T-cell (primary cell): ENCODE measurements at regions not wholly inside any gene's neighbourhood (a gene's known extent, or its start where the extent isn't known, plus 50 kb on each side); places are given as distances from the start of the nearest gene placed in this dataset.

ENCODE experiments used
- ATAC-seq, 4 experiments: fragments of 200-7000 bp in 3 of 4; fragments of 150-1000 bp in 1 of 4; cut with Tn5 transposase; replicated peaks in 1 of 4; 1 replicate in 3 of 4; 2 replicates in 1 of 4; pipeline ENCODE4 v1.10.0; 2021; ENCODE audit warnings: moderate library complexity in 3 of 4, mild to moderate bottlenecking in 2 of 4, moderate number of reproducible peaks in 1 of 4
- CTCF ChIA-PET, 2 donors: fragments of 300-600 bp; sonication (Branson Sonifier 250); formaldehyde crosslinking; loops; one replicate each; lab custom pipeline; 2022; ENCODE audit warnings: antibody characterized with exemption in 2 of 2; lab: Charles Lee
- POLR2A ChIA-PET, 2 donors: fragments of 300-600 bp; sonication (Branson Sonifier 250); formaldehyde crosslinking; loops; one replicate each; lab custom pipeline; 2022; ENCODE audit warnings: antibody characterized with exemption in 2 of 2; lab: Charles Lee
- DNase-seq, 35 experiments: peaks; one replicate each; pipeline versions ENCODE4 v3.0.0 to v3.0.0-alpha.2; 2013 to 2023
- H3K27ac ChIP-seq: one replicate; pipeline ENCODE4 v1.5.1; 2013; ENCODE audit warnings: low read length
- H3K27me3 ChIP-seq, 2 experiments: replicated peaks in 1 of 2; 1 replicate in 1 of 2; 2 replicates in 1 of 2; pipeline versions ENCODE4 v1.6.1 to v1.7.0; 2013; ENCODE audit warnings: low read length in 1 of 2, mixed read lengths in 1 of 2; ENCODE audit not compliant: control insufficient read depth in 2 of 2, insufficient read depth in 2 of 2; ENCODE audit errors: extremely low read depth in 1 of 2
- H3K36me3 ChIP-seq, 2 donors: 1 replicate in 1 of 2; 2 replicates in 1 of 2; pipeline versions ENCODE4 v1.6.1 to v1.7.0; 2013; ENCODE audit warnings: low read length in 1 of 2; ENCODE audit not compliant: control insufficient read depth in 2 of 2, insufficient read depth in 1 of 2; ENCODE audit errors: extremely low read depth in 1 of 2
- H3K4me1 ChIP-seq, 2 experiments: 1 replicate in 1 of 2; 2 replicates in 1 of 2; pipeline versions ENCODE4 v1.6.1 to v1.7.0; 2013; ENCODE audit warnings: low read length in 2 of 2, mixed read lengths in 1 of 2; ENCODE audit not compliant: insufficient read depth in 2 of 2, control insufficient read depth in 1 of 2; ENCODE audit errors: extremely low read depth in 1 of 2
- H3K4me3 ChIP-seq, 2 donors: 1 replicate in 1 of 2; 2 replicates in 1 of 2; pipeline versions ENCODE4 v1.5.1 to v1.7.0; 2013; ENCODE audit warnings: mild to moderate bottlenecking in 2 of 2, low read length in 1 of 2, moderate library complexity in 1 of 2; ENCODE audit not compliant: control insufficient read depth in 1 of 2; ENCODE audit errors: extremely low read depth in 1 of 2
- H3K9me3 ChIP-seq: 2 replicates; pipeline ENCODE4 v1.7.0; 2013
- H3K27ac Mint-ChIP-seq, 2 donors: one replicate each; pipeline ENCODE4 v1.8.0; 2020 to 2021; ENCODE audit warnings: mild to moderate bottlenecking in 2 of 2, mixed read lengths in 2 of 2
- H3K27me3 Mint-ChIP-seq, 2 donors: one replicate each; pipeline ENCODE4 v1.8.0; 2021 to 2022; ENCODE audit warnings: mixed read lengths in 2 of 2
- H3K36me3 Mint-ChIP-seq: one replicate; pipeline ENCODE4 v1.8.0; 2021; ENCODE audit warnings: mixed read lengths
- H3K4me1 Mint-ChIP-seq, 3 donors: one replicate each; pipeline ENCODE4 v1.8.0; 2020 to 2022; ENCODE audit warnings: mixed read lengths in 3 of 3, mild to moderate bottlenecking in 1 of 3
- H3K4me3 Mint-ChIP-seq, 3 donors: one replicate each; pipeline ENCODE4 v1.8.0; 2020 to 2022; ENCODE audit warnings: mild to moderate bottlenecking in 3 of 3, mixed read lengths in 3 of 3, moderate library complexity in 3 of 3
- H3K9me3 Mint-ChIP-seq, 3 donors: one replicate each; pipeline ENCODE4 v1.8.0; 2020 to 2022; ENCODE audit warnings: mixed read lengths in 3 of 3
- WGBS: methylation state at CpG from one replicate; pipeline ENCODE4 v1.1.5; 2013; ENCODE audit warnings: missing lambda C conversion rate; ENCODE audit not compliant: insufficient coverage; 5-methylcytosine and 5-hydroxymethylcytosine counted together

DNA sequence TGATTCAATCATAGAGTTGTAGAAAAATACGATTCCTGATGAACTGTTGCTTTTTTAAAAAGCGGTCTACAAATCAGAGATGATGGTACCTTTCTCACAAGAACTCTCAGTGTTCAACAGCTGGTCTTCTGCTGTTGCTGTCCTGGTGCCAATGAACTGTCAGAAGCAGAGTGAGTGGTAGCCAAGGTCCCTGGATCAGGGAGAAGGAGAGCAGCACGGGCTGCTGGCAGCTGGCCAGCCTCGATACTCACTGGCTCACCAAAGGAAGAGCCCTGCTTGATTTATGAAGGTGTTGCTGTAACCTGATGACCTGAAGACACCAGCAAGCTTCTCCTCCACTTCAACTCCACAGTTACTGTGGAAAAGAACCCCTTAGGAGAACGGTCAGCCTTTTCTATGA lies 300.8 kb upstream of the SOX11 start:
- CTCF ChIA-PET: no interaction called here
- POLR2A ChIA-PET: no interaction called here
- no peaks in the 10 kb centered on the region for H3K36me3 ChIP-seq
- ATAC-seq: no peak
- Mint-ChIP-seq H3K36me3 (no peaks in the 10 kb centered on the region), H3K27ac (no peak overlapping the region), H3K4me1 (no peaks in the 10 kb centered on the region), H3K27me3 (no peaks in the 10 kb centered on the region), H3K4me3 (no peak overlapping the region), H3K9me3 (peaks cover 2 to 7% (median 6%) of the 10 kb centered on the region in 3 donors)
- WGBS: 20% methylated on average over 1 of the region's 5 CpGs
- no peaks in the 10 kb centered on the region for H3K27me3 ChIP-seq
- H3K27ac ChIP-seq: no peak overlapping the region
- H3K9me3 ChIP-seq: no peaks in the 10 kb centered on the region
- no peaks in the 10 kb centered on the region for H3K4me1 ChIP-seq
- no peak for DNase-seq
- no peak overlapping the region for H3K4me3 ChIP-seq

DNA sequence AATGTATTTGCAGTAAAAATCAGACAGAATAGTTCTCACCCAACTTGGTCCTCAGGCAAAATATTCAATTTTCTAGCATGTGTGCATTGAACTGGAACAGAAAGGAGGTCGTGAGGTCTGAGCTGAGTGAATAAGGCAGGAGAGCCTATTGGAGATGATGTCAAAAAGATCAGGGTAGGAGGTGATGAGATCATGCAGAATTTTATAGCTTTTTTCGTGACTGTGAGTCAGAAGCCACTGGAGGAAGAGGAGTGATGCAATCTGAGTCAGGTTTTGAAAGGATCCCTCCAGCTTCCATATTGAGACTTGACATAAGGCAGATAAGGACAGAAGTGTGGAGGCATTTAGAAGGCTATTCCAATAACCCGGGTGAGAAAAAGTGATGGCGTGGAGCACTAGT lies 299.5 kb upstream of the SOX11 start:
- no peaks in the 10 kb centered on the region for H3K36me3 Mint-ChIP-seq
- H3K27ac Mint-ChIP-seq: no peak overlapping the region
- DNase-seq (no peak), ATAC-seq (no peak)
- ChIA-PET CTCF (no interaction called here), POLR2A (no interaction called here)
- Histone ChIP-seq H3K4me3 (no peak overlapping the region), H3K27me3 (no peaks in the 10 kb centered on the region), H3K9me3 (no peaks in the 10 kb centered on the region), H3K36me3 (no peaks in the 10 kb centered on the region), H3K4me1 (no peaks in the 10 kb centered on the region), H3K27ac (no peak overlapping the region)
- H3K9me3 Mint-ChIP-seq: peaks cover 2 to 11% (median 7%) of the 10 kb centered on the region in 3 donors
- no peaks in the 10 kb centered on the region for H3K27me3 Mint-ChIP-seq
- H3K4me1 Mint-ChIP-seq: no peaks in the 10 kb centered on the region
- no peak overlapping the region for H3K4me3 Mint-ChIP-seq
- 80% methylated on average over 2 of the region's 4 CpGs for WGBS

- POLR2A ChIA-PET: no interaction called here
- Mint-ChIP-seq H3K27me3 (no peaks in the 10 kb centered on the region), H3K27ac (no peak overlapping the region), H3K4me1 (no peaks in the 10 kb centered on the region), H3K4me3 (no peak overlapping the region), H3K9me3 (peaks cover 2 to 9% (median 4%) of the 10 kb centered on the region in 3 donors), H3K36me3 (no peaks in the 10 kb centered on the region)
- Histone ChIP-seq H3K27ac (no peak overlapping the region), H3K27me3 (no peaks in the 10 kb centered on the region), H3K36me3 (no peaks in the 10 kb centered on the region), H3K9me3 (no peaks in the 10 kb centered on the region), H3K4me1 (no peaks in the 10 kb centered on the region), H3K4me3 (no peak overlapping the region)
- no peak for ATAC-seq
- DNase-seq: no peak
- 57% methylated on average over 1 of the region's 2 CpGs for WGBS
- CTCF ChIA-PET: no interaction called here
Measured at GRCh38 chr2:5393474-5393873, 298.7 kb upstream of the SOX11 start.

GRCh38 chr2:5394223-5394622 lies 298.0 kb upstream of the SOX11 start:
- no peak overlapping the region for H3K4me3 ChIP-seq
- ChIA-PET POLR2A (no interaction called here), CTCF (no interaction called here)
- Mint-ChIP-seq H3K27me3 (no peaks in the 10 kb centered on the region), H3K9me3 (peaks cover 2 to 5% (median 4%) of the 10 kb centered on the region in 3 donors), H3K36me3 (no peaks in the 10 kb centered on the region), H3K4me1 (no peaks in the 10 kb centered on the region), H3K4me3 (no peak overlapping the region), H3K27ac (no peak overlapping the region)
- no peak overlapping the region for H3K27ac ChIP-seq
- no peaks in the 10 kb centered on the region for H3K36me3 ChIP-seq
- H3K9me3 ChIP-seq: no peaks in the 10 kb centered on the region
- DNase-seq (no peak), ATAC-seq (no peak)
- no CpG with 5 or more reads among the region's 5 CpGs for WGBS
- no peaks in the 10 kb centered on the region for H3K4me1 ChIP-seq
- no peaks in the 10 kb centered on the region for H3K27me3 ChIP-seq

DNA sequence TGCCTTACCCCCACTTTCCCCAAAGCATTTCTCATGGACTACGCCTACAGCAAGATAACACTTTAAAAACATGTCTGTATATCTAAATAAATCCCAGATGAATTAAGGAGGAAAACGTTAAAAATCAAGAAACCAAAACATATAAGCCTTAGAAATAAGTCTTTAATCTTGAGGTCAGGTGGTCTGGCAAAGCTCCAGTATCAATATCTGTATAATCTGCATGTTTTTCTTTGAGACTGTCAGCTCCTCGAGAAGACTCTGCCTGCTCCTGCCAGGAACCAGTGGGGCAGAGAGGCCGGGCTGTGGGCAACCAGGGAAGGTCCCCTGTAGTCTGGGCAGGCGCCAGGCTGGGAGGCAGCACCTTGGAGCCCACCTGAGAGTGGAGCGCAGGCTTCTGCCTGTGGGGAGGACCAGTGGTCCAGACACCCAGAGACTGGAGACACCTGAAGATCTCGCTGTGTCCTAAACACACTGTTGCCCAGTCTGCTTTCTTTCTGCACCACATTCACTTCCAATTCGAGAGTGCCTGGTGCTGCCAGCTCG lies 291.0 kb upstream of the SOX11 start:
- Mint-ChIP-seq H3K36me3 (no peaks in the 10 kb centered on the region), H3K4me3 (no peak overlapping the region), H3K4me1 (no peaks in the 10 kb centered on the region), H3K9me3 (peaks cover 0 to 11% (median 0%) of the 10 kb centered on the region in 3 donors), H3K27me3 (peaks cover 0 to 3% of the 10 kb centered on the region in 2 donors), H3K27ac (no peak overlapping the region)
- Histone ChIP-seq H3K4me1 (no peaks in the 10 kb centered on the region), H3K4me3 (no peak overlapping the region), H3K27me3 (no peaks in the 10 kb centered on the region), H3K9me3 (no peaks in the 10 kb centered on the region), H3K36me3 (no peaks in the 10 kb centered on the region), H3K27ac (no peak overlapping the region)
- ATAC-seq: no peak
- 76% methylated on average over 6 of the region's 9 CpGs for WGBS
- ChIA-PET POLR2A (no interaction called here), CTCF (interaction anchor here in 1 of 2 donors (1.1 kb wide), 1 partner anchor 12 kb away, joined by 3 read pairs; no protein-coding TSS in a partner anchor)
- DNase-seq: no peak

GRCh38 chr2:5403392-5403791 lies 288.8 kb upstream of the SOX11 start:
- Mint-ChIP-seq H3K9me3 (peaks cover 0 to 5% (median 0%) of the 10 kb centered on the region in 3 donors), H3K4me3 (no peak overlapping the region), H3K27me3 (peaks cover 0 to 3% of the 10 kb centered on the region in 2 donors), H3K36me3 (no peaks in the 10 kb centered on the region), H3K4me1 (no peaks in the 10 kb centered on the region), H3K27ac (no peak overlapping the region)
- DNase-seq (no peak), ATAC-seq (no peak)
- CTCF ChIA-PET: no interaction called here
- Histone ChIP-seq H3K27ac (no peak overlapping the region), H3K27me3 (no peaks in the 10 kb centered on the region), H3K4me3 (no peak overlapping the region), H3K4me1 (no peaks in the 10 kb centered on the region), H3K36me3 (no peaks in the 10 kb centered on the region), H3K9me3 (no peaks in the 10 kb centered on the region)
- 63% methylated on average over 2 of the region's 6 CpGs for WGBS
- POLR2A ChIA-PET: no interaction called here

DNA sequence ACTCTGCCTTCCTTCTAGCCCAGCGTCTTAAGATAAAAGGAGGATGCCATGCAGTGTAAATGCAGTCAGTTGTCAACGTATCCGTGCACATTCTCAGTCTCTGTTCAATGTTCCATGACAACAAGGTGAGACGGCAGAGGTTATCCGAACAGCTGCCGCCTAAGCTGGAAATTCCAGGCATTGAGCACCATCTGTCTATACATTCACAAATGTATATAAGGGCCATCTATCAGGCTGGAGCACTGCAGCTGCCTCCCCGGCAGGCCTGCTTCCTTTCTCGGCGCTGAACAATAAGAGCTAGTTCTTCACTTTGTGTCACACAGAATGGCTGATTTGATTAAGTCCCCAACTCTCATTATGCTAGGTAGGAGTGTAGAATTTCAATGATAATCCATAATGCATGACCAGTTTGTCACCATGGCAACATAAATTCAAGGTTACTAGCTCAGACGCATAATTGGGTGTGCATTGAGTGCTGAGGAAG lies 282.2 kb upstream of the SOX11 start:
- peaks cover 0 to 4% (median 0%) of the 10 kb centered on the region in 3 donors for H3K9me3 Mint-ChIP-seq
- H3K36me3 ChIP-seq: no peaks in the 10 kb centered on the region
- H3K36me3 Mint-ChIP-seq: no peaks in the 10 kb centered on the region
- no peak overlapping the region for H3K4me3 Mint-ChIP-seq
- no peak for DNase-seq
- CTCF ChIA-PET: no interaction called here
- H3K4me1 ChIP-seq: no peaks in the 10 kb centered on the region
- no peak for ATAC-seq
- POLR2A ChIA-PET: no interaction called here
- H3K27me3 ChIP-seq: no peaks in the 10 kb centered on the region
- no peaks in the 10 kb centered on the region for H3K4me1 Mint-ChIP-seq
- no peak overlapping the region for H3K27ac ChIP-seq
- H3K27ac Mint-ChIP-seq: no peak overlapping the region
- no peaks in the 10 kb centered on the region for H3K9me3 ChIP-seq
- WGBS: 77% methylated on average over 5 of the region's 10 CpGs
- H3K27me3 Mint-ChIP-seq: no peaks in the 10 kb centered on the region
- H3K4me3 ChIP-seq: no peak overlapping the region
